ENCODE measurements at regions not wholly inside any gene's neighbourhood (a gene's known extent, or its start where the extent isn't known, plus 50 kb on each side); places are given as distances from the start of the nearest gene placed in this dataset.

- Histone ChIP-seq H3K4me3 (ENCODE audit: low read depth, low read length, poor library complexity, severe bottlenecking) (no peak overlapping the region), H2AFZ (ENCODE audit: low read length) (no peak overlapping the region), H3K9me3 (ENCODE audit: low read length) (no peaks in the 10 kb centered on the region), H3K27ac (ENCODE audit: low read depth, low read length, poor library complexity, severe bottlenecking) (no peak overlapping the region), H3K4me2 (ENCODE audit: low read length) (no peak overlapping the region), H3K9me2 (ENCODE audit: insufficient read depth, low read length) (no peaks in the 10 kb centered on the region), H3K79me2 (ENCODE audit: insufficient read depth, low read depth, low read length) (no peaks in the 10 kb centered on the region), H3K36me3 (ENCODE audit: insufficient read depth, low read length) (no peaks in the 10 kb centered on the region), H4K20me1 (ENCODE audit: insufficient read depth, low read length) (no peaks in the 10 kb centered on the region), H3K4me1 (ENCODE audit: insufficient read depth, low read length, poor library complexity, severe bottlenecking) (no peaks in the 10 kb centered on the region)
- ChIA-PET POLR2A (no interaction called here), CTCF (ENCODE audit: unreplicated experiment) (no interaction called here)
- no TSS peak for BruUV-seq (replicated peaks)
- DNase-seq (ENCODE audit: low spot score) = no peak
- TF ChIP-seq EZH2phosphoT487 (IDR thresholded peaks at IDR 0.05; ENCODE audit: borderline replicate concordance, low read depth, low read length) (no peak), CTCF (conservative IDR thresholded peaks at IDR 0.05; ENCODE audit: low read length) (no peak)
- intact Hi-C loops (cut with micrococcal nuclease; ENCODE audit: unreplicated experiment) = no loop called here
Measured at GRCh38 chr3:153249906-153250305, 87.9 kb downstream of the RAP2B start.

GRCh38 chr3:153250446-153250845 lies 88.4 kb downstream of the RAP2B start:
- no peaks in the 10 kb centered on the region for H3K36me3 ChIP-seq (ENCODE audit: insufficient read depth, low read length)
- no peak overlapping the region for H2AFZ ChIP-seq (ENCODE audit: low read length)
- no peak overlapping the region for H3K4me2 ChIP-seq (ENCODE audit: low read length)
- intact Hi-C loops (cut with micrococcal nuclease; ENCODE audit: unreplicated experiment) = no loop called here
- H4K20me1 ChIP-seq (ENCODE audit: insufficient read depth, low read length) = no peaks in the 10 kb centered on the region
- no TSS peak for BruUV-seq (replicated peaks)
- no peaks in the 10 kb centered on the region for H3K9me3 ChIP-seq (ENCODE audit: low read length)
- CTCF ChIA-PET (ENCODE audit: unreplicated experiment) = no interaction called here
- no peaks in the 10 kb centered on the region for H3K9me2 ChIP-seq (ENCODE audit: insufficient read depth, low read length)
- TF ChIP-seq EZH2phosphoT487 (IDR thresholded peaks at IDR 0.05; ENCODE audit: borderline replicate concordance, low read depth, low read length) = no peak
- TF ChIP-seq CTCF (conservative IDR thresholded peaks at IDR 0.05; ENCODE audit: low read length) = no peak
- no peak overlapping the region for H3K4me3 ChIP-seq (ENCODE audit: low read depth, low read length, poor library complexity, severe bottlenecking)
- no peak overlapping the region for H3K27ac ChIP-seq (ENCODE audit: low read depth, low read length, poor library complexity, severe bottlenecking)
- POLR2A ChIA-PET = no interaction called here
- no peak for DNase-seq (ENCODE audit: low spot score)
- no peaks in the 10 kb centered on the region for H3K4me1 ChIP-seq (ENCODE audit: insufficient read depth, low read length, poor library complexity, severe bottlenecking)
- H3K79me2 ChIP-seq (ENCODE audit: insufficient read depth, low read depth, low read length) = no peaks in the 10 kb centered on the region

- Histone ChIP-seq H4K20me1 (ENCODE audit: insufficient read depth, low read length) (no peaks in the 10 kb centered on the region), H3K4me2 (ENCODE audit: low read length) (no peak overlapping the region), H3K9me3 (ENCODE audit: low read length) (no peaks in the 10 kb centered on the region), H3K9me2 (ENCODE audit: insufficient read depth, low read length) (no peaks in the 10 kb centered on the region), H2AFZ (ENCODE audit: low read length) (no peak overlapping the region), H3K79me2 (ENCODE audit: insufficient read depth, low read depth, low read length) (no peaks in the 10 kb centered on the region), H3K4me3 (ENCODE audit: low read depth, low read length, poor library complexity, severe bottlenecking) (no peak overlapping the region), H3K36me3 (ENCODE audit: insufficient read depth, low read length) (no peaks in the 10 kb centered on the region), H3K27ac (ENCODE audit: low read depth, low read length, poor library complexity, severe bottlenecking) (no peak overlapping the region), H3K4me1 (ENCODE audit: insufficient read depth, low read length, poor library complexity, severe bottlenecking) (no peaks in the 10 kb centered on the region)
- no peak for DNase-seq (ENCODE audit: low spot score)
- TF ChIP-seq CTCF (conservative IDR thresholded peaks at IDR 0.05; ENCODE audit: low read length) = no peak
- no peak for TF ChIP-seq EZH2phosphoT487 (IDR thresholded peaks at IDR 0.05; ENCODE audit: borderline replicate concordance, low read depth, low read length)
- BruUV-seq (replicated peaks) = no TSS peak
- CTCF ChIA-PET (ENCODE audit: unreplicated experiment) = no interaction called here
- POLR2A ChIA-PET = interaction anchor here (0.6 to 0.7 kb wide), 3 partner anchors 21 to 1190 kb away, joined by 3 read pairs; no protein-coding TSS in a partner anchor
- intact Hi-C loops (cut with micrococcal nuclease; ENCODE audit: unreplicated experiment) = loop anchor here (2.0 kb wide), 1 partner anchor 50 kb away; no protein-coding TSS in a partner anchor
Measured at GRCh38 chr3:153252963-153253362, 90.9 kb downstream of the RAP2B start.
